Stomach (tissue), 8 donors: ENCODE measurements at regions not wholly inside any gene's neighbourhood (a gene's known extent, or its start where the extent isn't known, plus 50 kb on each side); places are given as distances from the start of the nearest gene placed in this dataset.
A peak's percentile ranks its signal among the peaks of the same experiment; 100 is the strongest.

Experiments used
- DNase-seq, 2 donors: peaks; one replicate each; pipeline versions ENCODE4 v3.0.0 to v3.0.0-alpha.2; 2013 to 2019
- H3K27ac ChIP-seq, 5 donors: fragments of 200-600 bp in 4 of 5; sonication (generic) in 4 of 5; one replicate each; pipeline ENCODE4 v1.5.1; 2013 to 2019; ENCODE audit warnings: mild to moderate bottlenecking in 1 of 5, moderate library complexity in 1 of 5
- H3K27me3 ChIP-seq, 3 donors: fragments of 200-600 bp; sonication (generic); one replicate each; pipeline ENCODE4 v1.5.1; 2017 to 2019; ENCODE audit warnings: mixed run types in 1 of 3
- H3K36me3 ChIP-seq, 4 donors: fragments of 200-600 bp; sonication (generic); 1 replicate in 3 of 4; 2 replicates in 1 of 4; pipeline ENCODE4 v1.5.1; 2016 to 2019
- H3K4me1 ChIP-seq, 4 donors: fragments of 200-600 bp; sonication (generic); one replicate each; pipeline ENCODE4 v1.5.1; 2016 to 2019
- H3K4me3 ChIP-seq, 4 donors: fragments of 200-600 bp; sonication (generic) in 3 of 4; one replicate each; pipeline ENCODE4 v1.5.1; 2016 to 2019; ENCODE audit warnings: mild to moderate bottlenecking in 1 of 4
- H3K9me3 ChIP-seq, 4 donors: fragments of 200-600 bp; sonication (generic); one replicate each; pipeline ENCODE4 v1.5.1; 2016 to 2019
- CTCF ChIP-seq, 7 experiments: fragments of 450-650 bp in 4 of 7; fragments of 200-600 bp in 3 of 7; sonication (generic) in 3 of 7; IDR thresholded peaks; one replicate each; pipeline ENCODE4 v1.5.1; 2016 to 2019; ENCODE audit warnings: antibody characterized with exemption in 7 of 7, control low read depth in 2 of 7, mild to moderate bottlenecking in 1 of 7
- EP300 ChIP-seq: sonication (generic); formaldehyde crosslinking; IDR thresholded peaks from one replicate; pipeline ENCODE4 v1.6.1; 2017; ENCODE audit warnings: antibody characterized with exemption
- POLR2A ChIP-seq, 4 donors: fragments of 450-650 bp; IDR thresholded peaks; one replicate each; pipeline ENCODE4 v1.6.1; 2016; ENCODE audit warnings: antibody characterized with exemption in 4 of 4, control low read depth in 2 of 4, mild to moderate bottlenecking in 1 of 4, moderate library complexity in 1 of 4
- POLR2AphosphoS5 ChIP-seq, 3 donors: sonication (generic); formaldehyde crosslinking; IDR thresholded peaks; one replicate each; pipeline ENCODE4 v1.6.1; 2016; ENCODE audit warnings: antibody characterized with exemption in 3 of 3
- WGBS, 5 donors: extraction: QIAGEN DNeasy Blood & Tissue Kit in 3 of 5; methylation state at CpG; one replicate each; pipeline versions ENCODE4 v1.1.5 to v1.1.7; 2013 to 2018; 5-methylcytosine and 5-hydroxymethylcytosine counted together
- intact Hi-C: fragments of 100-400 bp; cut with DNase I; formaldehyde crosslinking; loops from one replicate; pipeline ENCODE4 v1.15.1; 2023; ENCODE audit warnings: low total_unique reads
- donor health status: healthy with polysubstance abuse.
- donor health status: Bipolar disorder and iron deficiency.
- donor health status: healthy.

- WGBS, 5 donors = 16 to 56% (median 29%) methylated on average over 1 of the region's 1 CpG
- Histone ChIP-seq H3K36me3 (no peaks in the 10 kb centered on the region), H3K9me3 (no peaks in the 10 kb centered on the region), H3K27me3 (no peaks in the 10 kb centered on the region), H3K27ac (peak overlapping the region; percentile 34 to 82 (median 52)), H3K4me3 (no peak overlapping the region), H3K4me1 (peaks cover 19 to 31% (median 26%) of the 10 kb centered on the region in 4 donors)
- peak; percentile 64 to 98 for DNase-seq
- intact Hi-C loops = no loop called here
- TF ChIP-seq POLR2AphosphoS5 (IDR thresholded peaks at IDR 0.05) (peak in 2 of 3 donors; percentile 65 to 84), CTCF (IDR thresholded peaks at IDR 0.05) (no peak)
These were observed 75.6 kb upstream of the ZSWIM6 start for GRCh38 chr5:61256474-61256873.

DNA sequence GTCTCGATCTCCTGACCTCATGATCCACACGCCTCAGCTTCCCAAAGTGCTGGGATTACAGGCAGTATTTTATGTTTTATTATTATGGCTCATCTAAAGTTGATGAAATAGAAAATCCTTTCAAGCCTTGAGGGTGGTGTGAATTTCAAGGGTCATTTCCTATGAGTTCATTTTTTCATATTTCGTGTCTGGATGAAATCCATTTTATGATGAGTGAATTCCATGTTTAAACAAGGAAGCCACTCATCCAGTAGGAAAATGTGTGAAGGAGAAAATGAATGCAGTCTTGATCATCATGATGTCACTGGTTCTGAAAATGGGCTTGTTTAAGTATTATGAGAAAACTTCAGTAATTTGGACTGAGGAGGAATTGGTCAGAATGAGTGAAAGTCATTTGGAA is 74.6 kb upstream of the ZSWIM6 start:
- Histone ChIP-seq H3K36me3 (no peaks in the 10 kb centered on the region), H3K4me3 (no peak overlapping the region), H3K4me1 (peaks cover 19 to 31% (median 28%) of the 10 kb centered on the region in 4 donors), H3K27me3 (no peaks in the 10 kb centered on the region), H3K9me3 (no peaks in the 10 kb centered on the region), H3K27ac (peak overlapping the region in 3 of 5 donors; percentile 52 to 82 (median 73))
- TF ChIP-seq EP300 (no peak), POLR2AphosphoS5 (IDR thresholded peaks at IDR 0.05) (no peak), CTCF (IDR thresholded peaks at IDR 0.05) (no peak), POLR2A (IDR thresholded peaks at IDR 0.05) (no peak)
- no peak for DNase-seq
- intact Hi-C loops = no loop called here
- 89 to 96% (median 93%) methylated on average over 3 of the region's 3 CpGs for WGBS, 5 donors

DNA sequence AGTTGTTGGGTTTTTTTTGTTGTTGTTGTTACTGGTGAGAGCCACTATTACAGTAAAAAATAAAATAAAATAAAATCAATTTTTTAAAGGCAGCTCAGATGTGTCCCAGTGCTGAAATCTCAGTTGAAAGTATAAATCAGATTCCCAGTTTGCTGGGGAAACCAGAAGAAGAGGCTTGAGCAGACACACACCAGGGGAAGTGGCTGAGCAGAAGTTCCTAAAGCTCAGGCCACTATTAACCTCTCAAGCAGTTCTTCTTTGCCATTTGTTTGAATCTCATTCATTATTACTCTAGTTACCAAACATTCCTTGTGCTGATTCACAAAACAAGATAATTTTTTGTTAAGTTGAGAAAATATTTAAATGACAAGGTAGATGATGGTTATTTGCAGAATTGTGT is 70.9 kb upstream of the ZSWIM6 start:
- intact Hi-C loops = no loop called here
- Histone ChIP-seq H3K4me3 (no peak overlapping the region), H3K27ac (no peak overlapping the region), H3K4me1 (peaks cover 2 to 23% (median 11%) of the 10 kb centered on the region in 4 donors), H3K27me3 (no peaks in the 10 kb centered on the region), H3K36me3 (no peaks in the 10 kb centered on the region), H3K9me3 (no peaks in the 10 kb centered on the region)
- TF ChIP-seq POLR2AphosphoS5 (IDR thresholded peaks at IDR 0.05) = no peak
- TF ChIP-seq EP300 = no peak
- TF ChIP-seq CTCF (IDR thresholded peaks at IDR 0.05) = no peak
- TF ChIP-seq POLR2A (IDR thresholded peaks at IDR 0.05) = no peak
- no peak for DNase-seq

DNA sequence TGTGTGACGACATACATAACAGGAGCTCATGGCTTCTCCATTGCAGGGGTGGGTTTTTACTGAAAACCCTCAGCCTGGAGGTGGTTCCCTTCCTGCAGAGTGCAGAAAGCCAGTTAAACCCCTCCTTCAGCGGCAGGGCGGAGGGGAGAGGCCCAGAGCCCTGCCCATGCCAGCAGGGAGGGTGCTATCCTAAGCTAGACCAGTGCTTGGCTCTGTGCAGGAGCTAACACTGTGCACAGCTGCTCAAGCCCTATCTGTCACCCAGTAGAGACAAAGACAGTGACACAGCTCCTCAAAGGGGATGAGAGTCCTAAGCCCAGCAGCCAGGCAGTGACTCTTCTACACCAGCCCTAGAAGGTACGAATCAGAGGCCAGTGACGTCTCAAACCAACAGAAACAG is 70.0 kb upstream of the ZSWIM6 start:
- no peak for TF ChIP-seq CTCF (IDR thresholded peaks at IDR 0.05)
- intact Hi-C loops = no loop called here
- DNase-seq = no peak
- Histone ChIP-seq H3K4me1 (peaks cover 0 to 19% (median 3%) of the 10 kb centered on the region in 4 donors), H3K27ac (no peak overlapping the region), H3K4me3 (no peak overlapping the region), H3K36me3 (no peaks in the 10 kb centered on the region), H3K9me3 (no peaks in the 10 kb centered on the region), H3K27me3 (no peaks in the 10 kb centered on the region)
- WGBS, 5 donors = 83 to 94% (median 91%) methylated on average over 5 of the region's 5 CpGs

DNA sequence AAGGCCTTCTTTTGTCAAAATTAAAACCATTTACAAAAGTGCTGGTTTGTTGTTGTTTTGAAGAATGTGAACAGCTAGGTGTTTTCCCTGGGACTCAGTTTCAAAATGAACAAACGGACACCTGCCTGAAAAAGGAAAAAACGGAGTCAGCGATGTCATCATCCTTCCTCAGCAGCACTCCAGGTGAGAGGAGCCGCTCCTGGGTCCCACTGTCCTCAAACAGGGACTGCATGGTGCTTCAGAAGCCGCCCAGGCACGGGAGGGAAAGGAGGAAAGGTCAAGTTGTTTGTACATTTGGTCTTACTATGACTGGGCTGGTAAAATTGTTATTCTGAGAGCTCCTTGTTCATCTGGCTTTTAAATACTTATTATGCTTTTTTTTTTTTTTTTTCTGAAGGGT is 69.0 kb upstream of the ZSWIM6 start:
- H3K36me3 ChIP-seq = no peaks in the 10 kb centered on the region
- no peaks in the 10 kb centered on the region for H3K27me3 ChIP-seq
- no peak for DNase-seq
- no peak for TF ChIP-seq POLR2AphosphoS5 (IDR thresholded peaks at IDR 0.05)
- TF ChIP-seq CTCF (IDR thresholded peaks at IDR 0.05) = no peak
- TF ChIP-seq EP300 = no peak
- no peak for TF ChIP-seq POLR2A (IDR thresholded peaks at IDR 0.05)
- intact Hi-C loops = no loop called here
- H3K4me3 ChIP-seq = no peak overlapping the region
- WGBS, 5 donors = 59 to 72% (median 68%) methylated on average over 6 of the region's 6 CpGs
- H3K27ac ChIP-seq = no peak overlapping the region
- H3K9me3 ChIP-seq = no peaks in the 10 kb centered on the region
- peaks cover 0 to 19% (median 3%) of the 10 kb centered on the region in 4 donors for H3K4me1 ChIP-seq
